ENCODE measurements at regions not wholly inside any gene's neighbourhood (a gene's known extent, or its start where the extent isn't known, plus 50 kb on each side); places are given as distances from the start of the nearest gene placed in this dataset.

DNA sequence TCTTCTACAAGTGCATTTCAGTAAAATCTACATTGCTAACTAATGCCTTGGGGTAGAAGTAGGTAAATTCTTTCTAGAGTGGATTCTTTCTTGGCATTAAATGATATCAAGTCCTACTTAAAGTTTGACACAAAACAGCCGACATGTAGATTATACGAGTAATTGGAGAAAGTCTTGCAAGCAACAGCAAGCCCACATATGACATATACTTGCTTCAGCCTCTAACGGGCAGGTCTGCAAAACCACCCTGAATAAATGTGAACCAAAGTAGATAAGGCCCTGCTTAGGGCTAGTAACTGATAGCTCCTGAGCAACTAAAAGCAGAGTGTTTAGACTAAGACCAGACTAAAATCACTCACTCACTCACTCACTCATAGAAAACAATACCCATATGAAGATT, 203.2 kb downstream of the LTN1 start:
- TF ChIP-seq, protein P1, sequence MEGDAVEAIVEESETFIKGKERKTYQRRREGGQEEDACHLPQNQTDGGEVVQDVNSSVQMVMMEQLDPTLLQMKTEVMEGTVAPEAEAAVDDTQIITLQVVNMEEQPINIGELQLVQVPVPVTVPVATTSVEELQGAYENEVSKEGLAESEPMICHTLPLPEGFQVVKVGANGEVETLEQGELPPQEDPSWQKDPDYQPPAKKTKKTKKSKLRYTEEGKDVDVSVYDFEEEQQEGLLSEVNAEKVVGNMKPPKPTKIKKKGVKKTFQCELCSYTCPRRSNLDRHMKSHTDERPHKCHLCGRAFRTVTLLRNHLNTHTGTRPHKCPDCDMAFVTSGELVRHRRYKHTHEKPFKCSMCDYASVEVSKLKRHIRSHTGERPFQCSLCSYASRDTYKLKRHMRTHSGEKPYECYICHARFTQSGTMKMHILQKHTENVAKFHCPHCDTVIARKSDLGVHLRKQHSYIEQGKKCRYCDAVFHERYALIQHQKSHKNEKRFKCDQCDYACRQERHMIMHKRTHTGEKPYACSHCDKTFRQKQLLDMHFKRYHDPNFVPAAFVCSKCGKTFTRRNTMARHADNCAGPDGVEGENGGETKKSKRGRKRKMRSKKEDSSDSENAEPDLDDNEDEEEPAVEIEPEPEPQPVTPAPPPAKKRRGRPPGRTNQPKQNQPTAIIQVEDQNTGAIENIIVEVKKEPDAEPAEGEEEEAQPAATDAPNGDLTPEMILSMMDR (IDR thresholded peaks at IDR 0.05) = no peak
- intact Hi-C loops (cut with DNase I) = no loop called here
- Histone ChIP-seq H3K4me1 (no peaks in the 10 kb centered on the region), H3K36me3 (peaks cover 0 to 3% of the 10 kb centered on the region in 2 donors), H3K27ac (no peak overlapping the region), H3K27me3 (no peaks in the 10 kb centered on the region), H3K4me3 (no peak overlapping the region), H3K9me3 (no peaks in the 10 kb centered on the region)
- DNase-seq (ENCODE audit: low spot score in 2 of 2) = no peak

DNA sequence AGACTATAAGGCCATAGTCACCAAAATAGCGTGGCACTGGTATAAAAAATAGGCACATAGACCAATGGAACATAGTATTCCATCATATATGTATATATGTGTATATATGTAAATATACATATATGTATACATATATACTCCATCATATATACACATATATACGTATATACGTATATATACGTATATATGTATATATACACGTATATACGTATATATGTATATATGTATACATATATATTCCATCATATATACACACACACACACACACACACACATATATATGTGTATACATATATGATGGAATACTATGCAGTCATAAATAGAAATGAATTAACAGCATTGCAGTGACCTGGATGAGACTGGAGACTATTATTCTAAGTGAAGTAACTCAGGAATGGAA, 204.6 kb downstream of the LTN1 start:
- Histone ChIP-seq H3K4me1 (no peaks in the 10 kb centered on the region), H3K36me3 (peaks cover 0 to 3% of the 10 kb centered on the region in 2 donors), H3K27me3 (no peaks in the 10 kb centered on the region), H3K4me3 (no peak overlapping the region), H3K9me3 (no peaks in the 10 kb centered on the region), H3K27ac (no peak overlapping the region)
- DNase-seq (ENCODE audit: low spot score in 2 of 2) = no peak
- TF ChIP-seq, protein P1 (IDR thresholded peaks at IDR 0.05) = no peak
- intact Hi-C loops (cut with DNase I) = no loop called here

DNA sequence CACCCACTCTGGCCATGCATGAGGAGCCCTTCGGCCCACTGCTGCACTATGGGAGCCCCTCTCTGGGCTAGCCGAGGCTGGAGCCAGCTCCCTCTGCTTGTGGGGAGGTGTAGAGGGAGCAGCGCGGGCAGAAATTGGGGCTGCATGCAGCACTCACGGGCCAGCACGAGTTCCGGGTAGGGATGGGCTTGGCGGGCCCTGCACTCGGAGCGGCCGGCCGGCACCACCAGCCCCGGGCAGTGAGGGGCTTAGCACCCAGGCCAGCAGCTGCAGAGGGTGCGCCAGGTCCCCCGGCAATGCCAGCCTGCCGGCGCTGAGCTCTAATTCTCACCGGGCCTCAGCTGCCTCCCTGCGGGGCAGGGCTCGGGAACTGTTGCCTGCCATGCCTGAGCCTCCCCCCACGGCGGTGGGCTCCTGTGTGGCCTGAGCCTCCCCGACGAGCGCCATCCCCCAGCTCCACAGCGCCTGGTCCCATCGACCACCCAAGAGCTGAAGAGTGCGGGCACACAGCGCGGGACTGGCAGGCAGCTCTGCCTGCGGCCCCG, 209.0 kb downstream of the LTN1 start:
- DNase-seq (ENCODE audit: low spot score in 2 of 2) = no peak
- Histone ChIP-seq H3K9me3 (no peaks in the 10 kb centered on the region), H3K27ac (no peak overlapping the region), H3K36me3 (peaks cover 0 to 3% of the 10 kb centered on the region in 2 donors), H3K4me3 (no peak overlapping the region), H3K4me1 (no peaks in the 10 kb centered on the region), H3K27me3 (no peaks in the 10 kb centered on the region)
- intact Hi-C loops (cut with DNase I) = no loop called here
- TF ChIP-seq, protein P1 (IDR thresholded peaks at IDR 0.05) = no peak

DNA sequence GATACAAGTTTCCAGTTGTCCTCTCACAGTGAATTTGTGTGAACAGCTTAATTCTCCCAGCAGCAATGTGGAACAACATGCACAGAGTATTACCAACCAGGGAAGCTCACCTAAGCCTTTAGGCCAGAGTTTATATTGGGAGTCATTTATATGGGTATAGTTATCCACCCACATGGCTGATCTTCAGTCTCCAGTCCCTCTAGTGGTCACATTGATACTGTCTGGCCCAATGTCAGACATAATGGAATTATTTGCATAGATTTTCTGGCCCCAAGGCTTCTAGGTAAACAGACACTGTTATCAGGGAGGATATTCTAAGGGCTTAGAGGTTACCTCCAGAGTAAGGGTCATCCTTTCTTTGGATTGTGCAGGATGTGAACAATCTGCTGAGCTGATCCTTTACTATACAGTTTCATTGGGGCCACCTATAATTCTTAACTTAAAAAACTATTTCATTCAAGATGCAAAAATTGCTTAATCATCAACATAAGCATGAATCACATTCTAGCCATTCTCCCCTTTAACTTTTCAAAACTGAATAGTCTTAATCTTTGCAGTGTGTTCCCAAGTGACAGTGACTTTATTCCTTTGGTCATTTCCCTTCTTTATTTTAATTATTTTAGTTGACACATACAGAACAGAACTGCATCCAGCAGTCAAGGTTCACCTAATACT, 210.9 kb downstream of the LTN1 start:
- no peaks in the 10 kb centered on the region for H3K4me1 ChIP-seq
- H3K4me3 ChIP-seq = no peak overlapping the region
- TF ChIP-seq, protein P1 (IDR thresholded peaks at IDR 0.05) = no peak
- intact Hi-C loops (cut with DNase I) = no loop called here
- peaks cover 0 to 3% of the 10 kb centered on the region in 2 donors for H3K36me3 ChIP-seq
- no peaks in the 10 kb centered on the region for H3K9me3 ChIP-seq
- no peaks in the 10 kb centered on the region for H3K27me3 ChIP-seq
- no peak overlapping the region for H3K27ac ChIP-seq
- no peak for DNase-seq (ENCODE audit: low spot score in 2 of 2)

DNA sequence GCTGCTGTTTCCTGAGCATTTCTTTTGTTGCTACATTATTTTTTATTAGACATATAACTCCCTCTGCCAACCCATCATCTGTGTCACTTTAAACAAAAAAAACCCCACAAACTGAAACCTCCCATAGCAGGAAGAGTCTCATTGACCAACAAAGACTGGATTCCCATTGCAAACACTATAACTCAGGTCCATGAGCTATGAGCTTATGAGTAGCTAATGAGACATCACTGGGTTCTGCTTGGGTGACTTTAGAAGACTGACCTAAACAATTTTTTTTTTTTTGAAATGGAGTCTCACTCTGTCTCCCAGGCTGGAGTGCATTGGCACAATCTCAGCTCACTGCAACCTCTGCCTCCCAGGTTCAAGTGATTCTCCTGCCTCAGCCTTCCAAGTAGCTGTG, 212.8 kb downstream of the LTN1 start:
- TF ChIP-seq, protein P1 (IDR thresholded peaks at IDR 0.05) = no peak
- no peaks in the 10 kb centered on the region for H3K27me3 ChIP-seq
- peaks cover 0 to 2% of the 10 kb centered on the region in 2 donors for H3K4me1 ChIP-seq
- no peaks in the 10 kb centered on the region for H3K9me3 ChIP-seq
- intact Hi-C loops (cut with DNase I) = no loop called here
- H3K4me3 ChIP-seq = no peak overlapping the region
- H3K36me3 ChIP-seq = peaks cover 0 to 1% of the 10 kb centered on the region in 2 donors
- no peak overlapping the region for H3K27ac ChIP-seq
- DNase-seq (ENCODE audit: low spot score in 2 of 2) = no peak
